ENCODE measurements at regions not wholly inside any gene's neighbourhood (a gene's known extent, or its start where the extent isn't known, plus 50 kb on each side); places are given as distances from the start of the nearest gene placed in this dataset.

GRCh38 chr16:55078699-55079410, 148.2 kb downstream of the IRX5 start:
- no peak for TF ChIP-seq POLR2AphosphoS5 (IDR thresholded peaks at IDR 0.05; ENCODE audit: low read depth, low read length)
- TF ChIP-seq POLR2A (IDR thresholded peaks at IDR 0.05; ENCODE audit: low read depth, low read length): no peak
- TF ChIP-seq TAF1 (IDR thresholded peaks at IDR 0.05; ENCODE audit: borderline replicate concordance, low read depth, low read length): no peak
- FAIRE-seq (no peak), DNase-seq (ENCODE audit: insufficient read length) (no peak)

- DNase-seq (ENCODE audit: insufficient read length) (no peak), FAIRE-seq (no peak)
- TF ChIP-seq TAF1 (IDR thresholded peaks at IDR 0.05; ENCODE audit: borderline replicate concordance, low read depth, low read length) (no peak), POLR2AphosphoS5 (IDR thresholded peaks at IDR 0.05; ENCODE audit: low read depth, low read length) (no peak), POLR2A (IDR thresholded peaks at IDR 0.05; ENCODE audit: low read depth, low read length) (no peak)
Observed at GRCh38 chr16:55081622-55082590, 151.2 kb downstream of the IRX5 start.

- DNase-seq (ENCODE audit: insufficient read length): no peak
- TF ChIP-seq POLR2A (IDR thresholded peaks at IDR 0.05; ENCODE audit: low read depth, low read length) (no peak), TAF1 (IDR thresholded peaks at IDR 0.05; ENCODE audit: borderline replicate concordance, low read depth, low read length) (no peak), POLR2AphosphoS5 (IDR thresholded peaks at IDR 0.05; ENCODE audit: low read depth, low read length) (no peak)
- FAIRE-seq: no peak
Observed at GRCh38 chr16:55082591-55082976, 151.9 kb downstream of the IRX5 start.

GRCh38 chr16:55083052-55083451, 152.4 kb downstream of the IRX5 start:
- FAIRE-seq (no peak), DNase-seq (ENCODE audit: insufficient read length) (no peak)
- no peak for TF ChIP-seq POLR2A (IDR thresholded peaks at IDR 0.05; ENCODE audit: low read depth, low read length)
- TF ChIP-seq TAF1 (IDR thresholded peaks at IDR 0.05; ENCODE audit: borderline replicate concordance, low read depth, low read length): no peak
- no peak for TF ChIP-seq POLR2AphosphoS5 (IDR thresholded peaks at IDR 0.05; ENCODE audit: low read depth, low read length)

- DNase-seq (ENCODE audit: insufficient read length): no peak
- TF ChIP-seq TAF1 (IDR thresholded peaks at IDR 0.05; ENCODE audit: borderline replicate concordance, low read depth, low read length) (no peak), POLR2A (IDR thresholded peaks at IDR 0.05; ENCODE audit: low read depth, low read length) (no peak), POLR2AphosphoS5 (IDR thresholded peaks at IDR 0.05; ENCODE audit: low read depth, low read length) (no peak)
- FAIRE-seq: no peak
Observed at GRCh38 chr16:55088098-55088497, 157.4 kb downstream of the IRX5 start.

- no peak for FAIRE-seq
- TF ChIP-seq TAF1 (IDR thresholded peaks at IDR 0.05; ENCODE audit: borderline replicate concordance, low read depth, low read length) (no peak), POLR2A (IDR thresholded peaks at IDR 0.05; ENCODE audit: low read depth, low read length) (no peak), POLR2AphosphoS5 (IDR thresholded peaks at IDR 0.05; ENCODE audit: low read depth, low read length) (no peak)
- DNase-seq (ENCODE audit: insufficient read length): no peak
Observed at GRCh38 chr16:55089600-55089999, 158.9 kb downstream of the IRX5 start.

- no peak for DNase-seq (ENCODE audit: insufficient read length)
- no peak for FAIRE-seq
- no peak for TF ChIP-seq TAF1 (IDR thresholded peaks at IDR 0.05; ENCODE audit: borderline replicate concordance, low read depth, low read length)
- no peak for TF ChIP-seq POLR2AphosphoS5 (IDR thresholded peaks at IDR 0.05; ENCODE audit: low read depth, low read length)
- TF ChIP-seq POLR2A (IDR thresholded peaks at IDR 0.05; ENCODE audit: low read depth, low read length): no peak
Observed at GRCh38 chr16:55091213-55091870, 160.7 kb downstream of the IRX5 start.

- FAIRE-seq: no peak
- DNase-seq (ENCODE audit: insufficient read length): no peak
- TF ChIP-seq POLR2AphosphoS5 (IDR thresholded peaks at IDR 0.05; ENCODE audit: low read depth, low read length) (no peak), POLR2A (IDR thresholded peaks at IDR 0.05; ENCODE audit: low read depth, low read length) (no peak), TAF1 (IDR thresholded peaks at IDR 0.05; ENCODE audit: borderline replicate concordance, low read depth, low read length) (no peak)
Observed at GRCh38 chr16:55091871-55092230, 161.2 kb downstream of the IRX5 start.

GRCh38 chr16:55100100-55100499, 169.4 kb downstream of the IRX5 start:
- DNase-seq (ENCODE audit: insufficient read length) (no peak), FAIRE-seq (no peak)
- TF ChIP-seq POLR2AphosphoS5 (IDR thresholded peaks at IDR 0.05; ENCODE audit: low read depth, low read length) (no peak), POLR2A (IDR thresholded peaks at IDR 0.05; ENCODE audit: low read depth, low read length) (no peak), TAF1 (IDR thresholded peaks at IDR 0.05; ENCODE audit: borderline replicate concordance, low read depth, low read length) (no peak)

- no peak for FAIRE-seq
- no peak for TF ChIP-seq POLR2A (IDR thresholded peaks at IDR 0.05; ENCODE audit: low read depth, low read length)
- TF ChIP-seq POLR2AphosphoS5 (IDR thresholded peaks at IDR 0.05; ENCODE audit: low read depth, low read length): no peak
- no peak for TF ChIP-seq TAF1 (IDR thresholded peaks at IDR 0.05; ENCODE audit: borderline replicate concordance, low read depth, low read length)
Observed at GRCh38 chr16:55101026-55101425, 170.4 kb downstream of the IRX5 start.

GRCh38 chr16:55102077-55102476, 171.4 kb downstream of the IRX5 start:
- TF ChIP-seq POLR2A (IDR thresholded peaks at IDR 0.05; ENCODE audit: low read depth, low read length) (no peak), TAF1 (IDR thresholded peaks at IDR 0.05; ENCODE audit: borderline replicate concordance, low read depth, low read length) (no peak), POLR2AphosphoS5 (IDR thresholded peaks at IDR 0.05; ENCODE audit: low read depth, low read length) (no peak)
- DNase-seq (ENCODE audit: insufficient read length): no peak
- no peak for FAIRE-seq

More at GRCh38 chr16:55101026-55101425, 170.4 kb downstream of the IRX5 start:
- DNase-seq (ENCODE audit: insufficient read length): no peak

Data from GM12892 (cell line).